ENCODE measurements at regions not wholly inside any gene's neighbourhood (a gene's known extent, or its start where the extent isn't known, plus 50 kb on each side); places are given as distances from the start of the nearest gene placed in this dataset.

DNA sequence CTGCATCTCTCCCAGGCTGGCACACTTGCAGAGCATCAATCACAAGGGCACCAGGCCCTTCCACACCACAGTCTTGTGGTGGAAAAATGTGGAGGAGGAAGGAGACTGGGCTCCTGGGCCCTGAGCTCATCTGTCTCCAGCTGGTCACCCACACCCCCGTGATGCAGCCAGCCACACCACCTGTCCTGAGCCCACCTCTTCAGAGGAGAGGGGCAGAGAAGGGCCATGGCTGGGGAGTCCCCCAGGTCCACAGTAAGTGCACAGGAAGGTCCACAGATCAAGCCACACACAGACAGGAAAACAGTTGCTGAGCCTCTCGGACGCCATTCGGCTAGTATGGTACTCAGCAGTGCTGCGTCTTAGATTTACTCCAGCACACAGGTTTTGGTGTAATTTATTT lies 203.5 kb upstream of the SALL3 start:
- Histone ChIP-seq H4K20me1 (ENCODE audit: insufficient read depth, low read length) (no peaks in the 10 kb centered on the region), H3K79me2 (ENCODE audit: insufficient read depth, low read depth, low read length) (no peaks in the 10 kb centered on the region), H3K9me3 (ENCODE audit: low read length) (no peaks in the 10 kb centered on the region), H3K4me3 (ENCODE audit: low read depth, low read length, poor library complexity, severe bottlenecking) (no peak overlapping the region), H3K4me1 (ENCODE audit: insufficient read depth, low read length, poor library complexity, severe bottlenecking) (no peaks in the 10 kb centered on the region), H2AFZ (ENCODE audit: low read length) (no peak overlapping the region), H3K27ac (ENCODE audit: low read depth, low read length, poor library complexity, severe bottlenecking) (no peak overlapping the region), H3K4me2 (ENCODE audit: low read length) (no peak overlapping the region), H3K9me2 (ENCODE audit: insufficient read depth, low read length) (no peaks in the 10 kb centered on the region), H3K36me3 (ENCODE audit: insufficient read depth, low read length) (no peaks in the 10 kb centered on the region)
- ChIA-PET POLR2A (no interaction called here), CTCF (ENCODE audit: unreplicated experiment) (no interaction called here)
- intact Hi-C loops (cut with micrococcal nuclease; ENCODE audit: unreplicated experiment) = no loop called here
- BruUV-seq (replicated peaks) = no TSS peak
- TF ChIP-seq, protein P1, sequence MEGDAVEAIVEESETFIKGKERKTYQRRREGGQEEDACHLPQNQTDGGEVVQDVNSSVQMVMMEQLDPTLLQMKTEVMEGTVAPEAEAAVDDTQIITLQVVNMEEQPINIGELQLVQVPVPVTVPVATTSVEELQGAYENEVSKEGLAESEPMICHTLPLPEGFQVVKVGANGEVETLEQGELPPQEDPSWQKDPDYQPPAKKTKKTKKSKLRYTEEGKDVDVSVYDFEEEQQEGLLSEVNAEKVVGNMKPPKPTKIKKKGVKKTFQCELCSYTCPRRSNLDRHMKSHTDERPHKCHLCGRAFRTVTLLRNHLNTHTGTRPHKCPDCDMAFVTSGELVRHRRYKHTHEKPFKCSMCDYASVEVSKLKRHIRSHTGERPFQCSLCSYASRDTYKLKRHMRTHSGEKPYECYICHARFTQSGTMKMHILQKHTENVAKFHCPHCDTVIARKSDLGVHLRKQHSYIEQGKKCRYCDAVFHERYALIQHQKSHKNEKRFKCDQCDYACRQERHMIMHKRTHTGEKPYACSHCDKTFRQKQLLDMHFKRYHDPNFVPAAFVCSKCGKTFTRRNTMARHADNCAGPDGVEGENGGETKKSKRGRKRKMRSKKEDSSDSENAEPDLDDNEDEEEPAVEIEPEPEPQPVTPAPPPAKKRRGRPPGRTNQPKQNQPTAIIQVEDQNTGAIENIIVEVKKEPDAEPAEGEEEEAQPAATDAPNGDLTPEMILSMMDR (conservative IDR thresholded peaks at IDR 0.05; ENCODE audit: low read length) = no peak
- TF ChIP-seq EZH2phosphoT487 (IDR thresholded peaks at IDR 0.05; ENCODE audit: borderline replicate concordance, low read depth, low read length) = no peak
- no peak for DNase-seq (ENCODE audit: low spot score)

DNA sequence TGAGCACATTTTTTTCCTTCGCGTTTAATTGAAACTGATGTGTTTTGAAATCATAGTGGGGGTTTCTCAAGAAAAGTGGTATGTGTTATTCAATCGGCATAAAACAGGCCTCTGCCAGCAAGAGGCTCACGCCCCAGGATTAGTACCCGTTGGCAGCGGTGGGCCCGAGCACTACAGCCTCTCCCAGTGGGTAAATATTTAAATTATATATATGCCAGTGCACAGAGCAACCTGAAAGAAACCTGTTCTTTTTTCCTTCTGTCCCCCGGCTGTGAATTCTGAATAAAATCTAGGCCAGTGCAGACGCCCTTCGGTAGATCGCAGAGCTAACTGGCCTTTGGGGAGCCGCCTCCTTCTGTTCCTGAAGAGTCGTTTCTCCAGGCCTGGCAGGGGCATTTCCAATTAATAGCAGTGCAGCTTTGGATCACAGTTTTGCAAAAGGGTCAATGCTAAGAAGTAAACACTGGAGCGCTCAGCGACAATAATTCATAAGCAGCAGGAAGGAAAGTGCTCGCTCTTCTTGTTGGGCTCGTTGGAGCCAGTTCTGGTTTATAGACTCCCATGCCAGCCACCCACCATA lies 202.8 kb upstream of the SALL3 start:
- no peaks in the 10 kb centered on the region for H3K79me2 ChIP-seq (ENCODE audit: insufficient read depth, low read depth, low read length)
- ChIA-PET CTCF (ENCODE audit: unreplicated experiment) (no interaction called here), POLR2A (no interaction called here)
- DNase-seq (ENCODE audit: low spot score) = no peak
- H3K4me3 ChIP-seq (ENCODE audit: low read depth, low read length, poor library complexity, severe bottlenecking) = no peak overlapping the region
- H3K36me3 ChIP-seq (ENCODE audit: insufficient read depth, low read length) = no peaks in the 10 kb centered on the region
- H3K9me2 ChIP-seq (ENCODE audit: insufficient read depth, low read length) = no peaks in the 10 kb centered on the region
- no peak overlapping the region for H2AFZ ChIP-seq (ENCODE audit: low read length)
- no peak overlapping the region for H3K4me2 ChIP-seq (ENCODE audit: low read length)
- H3K27ac ChIP-seq (ENCODE audit: low read depth, low read length, poor library complexity, severe bottlenecking) = no peak overlapping the region
- TF ChIP-seq, protein P1 (conservative IDR thresholded peaks at IDR 0.05; ENCODE audit: low read length) = no peak
- TF ChIP-seq EZH2phosphoT487 (IDR thresholded peaks at IDR 0.05; ENCODE audit: borderline replicate concordance, low read depth, low read length) = no peak
- no peaks in the 10 kb centered on the region for H3K4me1 ChIP-seq (ENCODE audit: insufficient read depth, low read length, poor library complexity, severe bottlenecking)
- intact Hi-C loops (cut with micrococcal nuclease; ENCODE audit: unreplicated experiment) = no loop called here
- no TSS peak for BruUV-seq (replicated peaks)
- no peaks in the 10 kb centered on the region for H3K9me3 ChIP-seq (ENCODE audit: low read length)
- H4K20me1 ChIP-seq (ENCODE audit: insufficient read depth, low read length) = no peaks in the 10 kb centered on the region

DNA sequence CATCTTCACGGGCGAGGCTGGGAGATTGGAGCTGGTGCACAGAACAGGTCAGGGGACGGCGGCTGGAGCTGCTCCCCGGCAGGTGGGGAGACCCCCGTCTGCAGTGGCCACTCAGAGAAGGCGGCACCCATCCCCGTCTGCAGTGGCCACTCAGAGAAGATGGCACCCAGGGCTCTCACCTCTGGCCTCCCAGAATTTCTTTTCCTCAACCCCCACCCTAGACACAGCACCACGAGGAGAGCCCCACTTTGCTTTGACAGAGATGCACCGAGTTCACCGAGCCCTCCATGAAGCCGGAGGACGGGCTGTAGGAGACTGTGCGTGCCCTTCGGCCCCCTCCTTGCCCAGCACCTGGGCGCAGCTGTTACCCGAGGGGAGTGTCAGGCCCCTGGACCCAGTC lies 201.6 kb upstream of the SALL3 start:
- intact Hi-C loops (cut with micrococcal nuclease; ENCODE audit: unreplicated experiment) = no loop called here
- no peaks in the 10 kb centered on the region for H3K9me3 ChIP-seq (ENCODE audit: low read length)
- no peaks in the 10 kb centered on the region for H3K9me2 ChIP-seq (ENCODE audit: insufficient read depth, low read length)
- H3K79me2 ChIP-seq (ENCODE audit: insufficient read depth, low read depth, low read length) = no peaks in the 10 kb centered on the region
- TF ChIP-seq EZH2phosphoT487 (IDR thresholded peaks at IDR 0.05; ENCODE audit: borderline replicate concordance, low read depth, low read length) = no peak
- TF ChIP-seq, protein P1 (conservative IDR thresholded peaks at IDR 0.05; ENCODE audit: low read length) = no peak
- H3K4me3 ChIP-seq (ENCODE audit: low read depth, low read length, poor library complexity, severe bottlenecking) = no peak overlapping the region
- BruUV-seq (replicated peaks) = no TSS peak
- DNase-seq (ENCODE audit: low spot score) = no peak
- no peak overlapping the region for H2AFZ ChIP-seq (ENCODE audit: low read length)
- H3K4me2 ChIP-seq (ENCODE audit: low read length) = no peak overlapping the region
- no peaks in the 10 kb centered on the region for H3K4me1 ChIP-seq (ENCODE audit: insufficient read depth, low read length, poor library complexity, severe bottlenecking)
- H3K36me3 ChIP-seq (ENCODE audit: insufficient read depth, low read length) = no peaks in the 10 kb centered on the region
- no peaks in the 10 kb centered on the region for H4K20me1 ChIP-seq (ENCODE audit: insufficient read depth, low read length)
- no peak overlapping the region for H3K27ac ChIP-seq (ENCODE audit: low read depth, low read length, poor library complexity, severe bottlenecking)
- POLR2A ChIA-PET = no interaction called here
- CTCF ChIA-PET (ENCODE audit: unreplicated experiment) = no interaction called here
